GM18508 (cell line): ENCODE measurements at regions not wholly inside any gene's neighbourhood (a gene's known extent, or its start where the extent isn't known, plus 50 kb on each side); places are given as distances from the start of the nearest gene placed in this dataset.
"Not testable (repeated sequence)": the region's sequence is repeated elsewhere in the genome, so short reads cannot be mapped to it uniquely, and the experiment has no call there.

Source experiments
- ATAC-seq: cut with Tn5 transposase; IDR thresholded peaks from one replicate; pipeline ENCODE4 v1.9.1; 2021; ENCODE audit warnings: moderate number of reproducible peaks; ENCODE audit not compliant: insufficient read depth, unreplicated experiment

GRCh38 chr1:146386851-146387749 lies 158.3 kb upstream of the NOTCH2NLA start:
- peak; percentile 71 for ATAC-seq

GRCh38 chr1:146381196-146381595 lies 152.4 kb upstream of the NOTCH2NLA start:
- ATAC-seq, result not testable (repeated sequence)

- ATAC-seq, result peak; percentile 91
These were observed 148.1 kb upstream of the NOTCH2NLA start for GRCh38 chr1:146376708-146377496.

GRCh38 chr1:146376309-146376707 lies 147.5 kb upstream of the NOTCH2NLA start:
- ATAC-seq, result peak; percentile 37

GRCh38 chr1:146375108-146375507 lies 146.3 kb upstream of the NOTCH2NLA start:
- ATAC-seq, result not testable (repeated sequence)

- ATAC-seq, result not testable (repeated sequence)
These were observed 141.1 kb upstream of the NOTCH2NLA start for GRCh38 chr1:146369940-146370339.

GRCh38 chr1:146355373-146355772 lies 126.6 kb upstream of the NOTCH2NLA start:
- ATAC-seq, result not testable (repeated sequence)

- ATAC-seq, result not testable (repeated sequence)
These were observed 98.0 kb upstream of the NOTCH2NLA start for GRCh38 chr1:146326863-146327262.

- not testable (repeated sequence) for ATAC-seq
These were observed 95.6 kb upstream of the NOTCH2NLA start for GRCh38 chr1:146324463-146324862.

- not testable (repeated sequence) for ATAC-seq
These were observed 94.5 kb upstream of the NOTCH2NLA start for GRCh38 chr1:146323302-146323701.

GRCh38 chr1:146322893-146323292 lies 94.1 kb upstream of the NOTCH2NLA start:
- ATAC-seq, result not testable (repeated sequence)

GRCh38 chr1:146318715-146319114 lies 89.9 kb upstream of the NOTCH2NLA start:
- not testable (repeated sequence) for ATAC-seq

- ATAC-seq, result not testable (repeated sequence)
These were observed 89.0 kb upstream of the NOTCH2NLA start for GRCh38 chr1:146317785-146318184.

- ATAC-seq, result not testable (repeated sequence)
These were observed 85.8 kb upstream of the NOTCH2NLA start for GRCh38 chr1:146314449-146315246.

- not testable (repeated sequence) for ATAC-seq
These were observed 81.8 kb upstream of the NOTCH2NLA start for GRCh38 chr1:146310579-146310978.

- ATAC-seq, result not testable (repeated sequence)
These were observed 80.6 kb upstream of the NOTCH2NLA start for GRCh38 chr1:146309427-146309826.

- ATAC-seq, result not testable (repeated sequence)
These were observed 80.1 kb upstream of the NOTCH2NLA start for GRCh38 chr1:146308892-146309291.

- ATAC-seq, result not testable (repeated sequence)
These were observed 79.3 kb upstream of the NOTCH2NLA start for GRCh38 chr1:146308152-146308551.

- peak; percentile 91 for ATAC-seq
These were observed 78.8 kb upstream of the NOTCH2NLA start for GRCh38 chr1:146307632-146308031.

- ATAC-seq, result not testable (repeated sequence)
These were observed 77.8 kb upstream of the NOTCH2NLA start for GRCh38 chr1:146306651-146307050.
